IPS-20b (cell line): ENCODE measurements at regions not wholly inside any gene's neighbourhood (a gene's known extent, or its start where the extent isn't known, plus 50 kb on each side); places are given as distances from the start of the nearest gene placed in this dataset.
"Not testable (repeated sequence)": the region's sequence is repeated elsewhere in the genome, so short reads cannot be mapped to it uniquely, and the experiment has no call there.

ENCODE experiments used
- H3K27ac ChIP-seq: one replicate; pipeline ENCODE4 v1.5.1; 2013; ENCODE audit warnings: low read length
- H3K27me3 ChIP-seq: 2 replicates; pipeline ENCODE4 v1.6.1; 2013; ENCODE audit warnings: mild to moderate bottlenecking, low read length, inconsistent platforms; ENCODE audit not compliant: insufficient read depth
- H3K36me3 ChIP-seq: 2 replicates; pipeline ENCODE4 v1.6.1; 2013; ENCODE audit warnings: low read depth, mild to moderate bottlenecking, inconsistent platforms, low read length, moderate library complexity; ENCODE audit not compliant: insufficient read depth
- H3K4me1 ChIP-seq: 2 replicates; pipeline ENCODE4 v1.6.1; 2013; ENCODE audit warnings: mild to moderate bottlenecking, control low read depth, inconsistent platforms, low read length, moderate library complexity; ENCODE audit not compliant: insufficient read depth
- H3K4me3 ChIP-seq: 2 replicates; pipeline ENCODE4 v1.5.1; 2013; ENCODE audit warnings: mild to moderate bottlenecking, low read length, inconsistent platforms
- H3K9ac ChIP-seq: 2 replicates; pipeline ENCODE4 v1.6.1; 2013; ENCODE audit warnings: low read depth, mild to moderate bottlenecking, inconsistent platforms, low read length, moderate library complexity
- H3K9me3 ChIP-seq: 2 replicates; pipeline ENCODE4 v1.6.1; 2013; ENCODE audit warnings: mild to moderate bottlenecking, low read depth, low read length, inconsistent platforms; ENCODE audit not compliant: insufficient read depth

GRCh38 chr3:181327349-181327748 lies 337.8 kb upstream of the DNAJC19 start:
- Histone ChIP-seq H3K4me3 (no peak overlapping the region), H3K9ac (no peak overlapping the region), H3K27me3 (no peaks in the 10 kb centered on the region), H3K9me3 (no peaks in the 10 kb centered on the region), H3K4me1 (peaks cover 6% of the 10 kb centered on the region; the same call in 1 of the 2 replicates), H3K27ac (no peak overlapping the region), H3K36me3 (no peaks in the 10 kb centered on the region)

DNA sequence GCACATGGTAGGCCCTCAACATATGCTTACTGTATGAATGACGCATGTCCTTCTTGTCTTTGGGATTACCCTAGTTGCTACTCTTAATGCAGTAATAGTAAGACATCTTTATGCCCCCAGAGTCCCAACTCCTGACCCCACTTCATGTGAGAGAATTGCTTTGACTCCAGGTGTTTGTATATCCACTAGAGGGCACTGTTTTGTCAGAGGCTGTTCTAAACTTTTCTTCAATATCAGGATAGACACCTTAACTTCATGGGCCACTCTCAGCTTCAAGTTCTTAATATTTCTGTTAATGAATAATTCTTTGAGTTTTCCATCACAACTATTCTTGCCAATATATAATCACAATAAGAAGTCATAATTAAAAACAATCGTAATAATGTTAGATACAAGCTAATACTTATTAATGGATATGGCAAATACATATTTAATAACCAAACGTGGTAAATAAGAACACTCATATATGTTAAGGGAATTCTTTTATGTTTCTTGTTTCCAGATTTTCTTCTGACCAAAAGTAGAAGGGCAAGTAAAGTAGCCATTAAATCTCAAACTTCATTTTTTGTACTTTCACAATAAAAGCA lies 337.2 kb upstream of the DNAJC19 start:
- Histone ChIP-seq H3K4me1 (peaks cover 6% of the 10 kb centered on the region; the same call in 1 of the 2 replicates), H3K9ac (no peak overlapping the region), H3K36me3 (no peaks in the 10 kb centered on the region), H3K9me3 (no peaks in the 10 kb centered on the region), H3K27me3 (no peaks in the 10 kb centered on the region), H3K27ac (no peak overlapping the region), H3K4me3 (no peak overlapping the region)

DNA sequence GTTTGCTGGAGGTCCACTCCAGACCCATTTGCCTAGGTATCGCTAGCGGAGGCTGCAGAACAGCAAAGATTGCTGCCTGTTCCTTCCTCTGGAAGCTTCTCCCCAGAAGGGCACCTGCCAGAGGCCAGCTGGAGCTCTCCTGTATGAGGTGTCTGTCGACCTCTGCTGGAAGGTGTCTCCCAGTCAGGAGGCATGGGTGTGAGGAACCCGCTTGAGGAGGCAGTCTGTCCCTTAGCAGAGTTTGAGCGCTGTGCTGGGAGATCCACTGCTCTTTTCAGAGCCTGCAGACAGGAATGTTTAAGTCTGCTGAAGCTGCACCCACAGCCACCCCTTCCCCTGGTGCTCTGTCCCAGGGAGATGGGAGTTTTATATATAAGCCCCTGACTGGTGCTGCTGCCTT lies 335.0 kb upstream of the DNAJC19 start:
- not testable (repeated sequence) for H3K36me3 ChIP-seq, H3K9me3 ChIP-seq, H3K4me3 ChIP-seq, H3K27me3 ChIP-seq, H3K9ac ChIP-seq, H3K4me1 ChIP-seq, H3K27ac ChIP-seq

DNA sequence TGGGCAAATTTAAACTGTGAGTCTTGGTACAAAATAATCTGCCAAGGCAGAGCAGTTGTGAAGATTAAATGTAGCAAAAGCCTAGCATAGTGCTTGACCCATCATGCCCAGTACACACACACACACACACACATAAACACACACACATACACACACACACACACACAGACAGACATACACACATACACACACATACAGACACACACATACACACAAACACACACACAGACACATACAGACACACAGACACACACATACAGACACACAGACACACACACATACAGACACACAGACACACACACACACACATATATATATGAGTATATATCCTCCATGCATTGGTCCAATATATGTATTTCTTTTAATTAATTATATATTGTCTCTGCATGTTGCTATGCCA lies 328.8 kb upstream of the DNAJC19 start:
- Histone ChIP-seq H3K9ac (no peak overlapping the region), H3K27me3 (no peaks in the 10 kb centered on the region), H3K36me3 (no peaks in the 10 kb centered on the region), H3K27ac (no peak overlapping the region), H3K4me1 (no peaks in the 10 kb centered on the region), H3K4me3 (no peak overlapping the region), H3K9me3 (no peaks in the 10 kb centered on the region)

DNA sequence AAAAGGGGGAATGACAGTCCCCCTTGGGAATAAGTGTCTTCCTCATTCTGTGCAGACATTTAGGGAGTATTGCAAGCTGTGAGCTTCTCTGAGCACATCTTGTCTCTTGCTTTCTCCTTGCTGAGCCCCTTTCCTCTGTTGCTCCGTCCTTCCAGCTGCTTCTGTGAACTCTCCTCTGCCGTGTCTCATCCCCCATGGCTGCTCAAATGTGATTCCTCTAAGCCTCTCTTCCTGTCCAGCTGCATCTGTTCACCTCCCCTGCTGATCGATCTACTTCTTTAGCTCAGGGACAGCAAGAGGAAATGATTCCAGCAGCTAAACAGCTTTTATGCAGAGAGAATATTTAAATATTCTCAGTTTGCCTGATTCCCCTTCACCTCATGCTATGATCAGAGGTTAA lies 328.0 kb upstream of the DNAJC19 start:
- no peaks in the 10 kb centered on the region for H3K36me3 ChIP-seq
- no peak overlapping the region for H3K9ac ChIP-seq
- no peaks in the 10 kb centered on the region for H3K9me3 ChIP-seq
- no peaks in the 10 kb centered on the region for H3K4me1 ChIP-seq
- no peak overlapping the region for H3K27ac ChIP-seq
- no peaks in the 10 kb centered on the region for H3K27me3 ChIP-seq
- no peak overlapping the region for H3K4me3 ChIP-seq

DNA sequence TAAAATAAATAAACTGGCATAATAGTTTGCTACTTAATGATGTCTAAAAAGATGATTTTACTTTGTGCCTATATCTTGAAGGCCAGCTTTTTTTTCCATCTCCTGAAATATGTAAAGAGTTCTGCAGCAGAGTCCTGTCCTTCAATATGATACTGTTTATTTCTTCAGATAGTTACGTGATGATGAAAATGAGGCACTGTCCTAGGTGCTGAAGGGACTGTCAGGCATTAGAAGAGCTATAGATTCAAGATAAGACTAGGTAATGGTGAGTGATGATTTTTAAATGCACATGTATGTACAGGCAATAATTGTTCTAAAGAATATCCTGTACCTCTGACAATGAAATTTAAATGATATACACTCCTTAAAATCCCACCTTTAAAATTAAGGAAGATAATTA lies 326.9 kb upstream of the DNAJC19 start:
- no peak overlapping the region for H3K27ac ChIP-seq
- H3K9ac ChIP-seq = no peak overlapping the region
- no peaks in the 10 kb centered on the region for H3K36me3 ChIP-seq
- no peak overlapping the region for H3K4me3 ChIP-seq
- no peaks in the 10 kb centered on the region for H3K27me3 ChIP-seq
- no peaks in the 10 kb centered on the region for H3K4me1 ChIP-seq
- H3K9me3 ChIP-seq = no peaks in the 10 kb centered on the region

DNA sequence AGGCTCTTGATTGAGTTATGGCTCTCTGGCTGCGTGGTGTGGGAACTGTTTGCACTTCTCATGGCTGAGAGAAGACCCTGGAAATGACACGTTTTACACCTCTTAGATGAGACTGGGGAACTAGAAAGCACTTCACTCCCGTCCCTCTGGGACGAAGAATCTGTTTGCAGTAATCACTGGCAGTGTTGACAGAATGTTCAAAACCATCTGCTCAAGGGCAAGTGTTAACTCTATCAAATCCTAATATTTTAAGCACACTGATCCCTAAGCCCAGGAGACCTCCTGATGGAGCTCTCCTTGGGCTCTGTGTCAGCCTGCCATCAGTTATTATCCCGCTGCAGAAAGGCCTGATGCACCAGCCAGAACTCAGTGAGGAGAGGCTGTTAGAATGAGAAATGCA lies 323.8 kb upstream of the DNAJC19 start:
- H3K27ac ChIP-seq = no peak overlapping the region
- no peak overlapping the region for H3K4me3 ChIP-seq
- no peaks in the 10 kb centered on the region for H3K4me1 ChIP-seq
- H3K36me3 ChIP-seq = no peaks in the 10 kb centered on the region
- H3K9me3 ChIP-seq = no peaks in the 10 kb centered on the region
- no peaks in the 10 kb centered on the region for H3K27me3 ChIP-seq
- H3K9ac ChIP-seq = no peak overlapping the region

GRCh38 chr3:181311186-181311585 lies 321.6 kb upstream of the DNAJC19 start:
- H3K4me3 ChIP-seq = no peak overlapping the region
- H3K4me1 ChIP-seq = no peaks in the 10 kb centered on the region
- H3K9ac ChIP-seq = no peak overlapping the region
- H3K27me3 ChIP-seq = no peaks in the 10 kb centered on the region
- no peak overlapping the region for H3K27ac ChIP-seq
- H3K36me3 ChIP-seq = no peaks in the 10 kb centered on the region
- no peaks in the 10 kb centered on the region; the same call in 1 of the 2 replicates for H3K9me3 ChIP-seq

DNA sequence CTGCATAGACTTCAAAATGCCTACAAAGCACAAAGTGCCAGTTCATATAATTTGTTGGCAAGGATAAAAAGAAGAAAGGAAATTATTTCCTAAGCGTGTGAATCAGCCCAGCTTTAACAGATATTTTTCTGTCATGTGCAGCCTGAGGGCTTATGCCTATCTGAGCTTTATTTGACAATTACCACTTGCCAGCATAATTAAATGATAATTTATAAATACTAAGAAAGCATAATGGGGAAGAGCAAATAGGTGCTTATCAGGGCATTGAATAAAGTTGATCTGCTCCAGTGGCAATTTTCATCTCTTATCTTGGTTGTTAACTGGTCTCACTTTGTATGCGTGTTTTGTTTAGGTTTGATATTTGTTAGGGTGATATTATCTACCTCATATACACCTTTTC lies 313.4 kb upstream of the DNAJC19 start:
- no peak overlapping the region for H3K27ac ChIP-seq
- peaks cover 6% of the 10 kb centered on the region; the same call in 1 of the 2 replicates for H3K4me1 ChIP-seq
- H3K9me3 ChIP-seq = no peaks in the 10 kb centered on the region; the same call in 1 of the 2 replicates
- H3K27me3 ChIP-seq = no peaks in the 10 kb centered on the region
- H3K9ac ChIP-seq = no peak overlapping the region
- H3K4me3 ChIP-seq = no peak overlapping the region
- no peaks in the 10 kb centered on the region for H3K36me3 ChIP-seq

- Histone ChIP-seq H3K27me3 (no peaks in the 10 kb centered on the region), H3K27ac (no peak overlapping the region), H3K9me3 (no peaks in the 10 kb centered on the region), H3K36me3 (no peaks in the 10 kb centered on the region), H3K9ac (no peak overlapping the region), H3K4me1 (peaks cover 6% of the 10 kb centered on the region; the same call in 1 of the 2 replicates), H3K4me3 (no peak overlapping the region)
Observed at GRCh38 chr3:181300033-181300432, 310.5 kb upstream of the DNAJC19 start.

GRCh38 chr3:181298421-181298820 lies 308.9 kb upstream of the DNAJC19 start:
- H3K4me1 ChIP-seq = peaks cover 6% of the 10 kb centered on the region; the same call in 1 of the 2 replicates
- no peak overlapping the region for H3K9ac ChIP-seq
- H3K27me3 ChIP-seq = no peaks in the 10 kb centered on the region
- H3K27ac ChIP-seq = no peak overlapping the region
- H3K9me3 ChIP-seq = no peaks in the 10 kb centered on the region
- H3K36me3 ChIP-seq = no peaks in the 10 kb centered on the region
- no peak overlapping the region for H3K4me3 ChIP-seq

- no peaks in the 10 kb centered on the region for H3K9me3 ChIP-seq
- no peak overlapping the region for H3K4me3 ChIP-seq
- no peaks in the 10 kb centered on the region for H3K36me3 ChIP-seq
- no peak overlapping the region for H3K27ac ChIP-seq
- no peaks in the 10 kb centered on the region for H3K27me3 ChIP-seq
- peaks cover 22% of the 10 kb centered on the region for H3K4me1 ChIP-seq
- H3K9ac ChIP-seq = no peak overlapping the region
Observed at GRCh38 chr3:181292984-181293383, 303.4 kb upstream of the DNAJC19 start.
